Calu3 (cell line): ENCODE measurements at regions not wholly inside any gene's neighbourhood (a gene's known extent, or its start where the extent isn't known, plus 50 kb on each side); places are given as distances from the start of the nearest gene placed in this dataset.

Source experiments
- BruUV-seq: library from RNA; stranded (reverse); fragments of 400-500 nt; replicated peaks from 2 replicates; lab custom pipeline; 2021; lab: Mats Ljungman, UMichigan
- CTCF ChIA-PET: fragments of 300-600 bp; sonication (Branson Sonifier 250); formaldehyde crosslinking; loops from one replicate; lab custom pipeline; 2022; ENCODE audit warnings: antibody characterized with exemption; lab: Charles Lee
- DNase-seq: peaks from one replicate; pipeline ENCODE4 v3.0.0; 2022
- H3K27ac Mint-ChIP-seq: one replicate; pipeline ENCODE4 v1.8.0; 2022; ENCODE audit warnings: mixed read lengths; ENCODE audit not compliant: unreplicated experiment
- H3K27me3 Mint-ChIP-seq: one replicate; pipeline ENCODE4 v1.8.0; 2022; ENCODE audit warnings: mixed read lengths; ENCODE audit not compliant: unreplicated experiment
- H3K36me3 Mint-ChIP-seq: one replicate; pipeline ENCODE4 v1.8.0; 2022; ENCODE audit warnings: mild to moderate bottlenecking, moderate library complexity, mixed read lengths; ENCODE audit not compliant: insufficient read depth, unreplicated experiment
- H3K4me1 Mint-ChIP-seq: one replicate; pipeline ENCODE4 v1.8.0; 2022; ENCODE audit warnings: mild to moderate bottlenecking, low read depth, mixed read lengths; ENCODE audit not compliant: unreplicated experiment
- H3K4me3 Mint-ChIP-seq: one replicate; pipeline ENCODE4 v1.8.0; 2022; ENCODE audit warnings: mild to moderate bottlenecking, low read depth, moderate library complexity, mixed read lengths; ENCODE audit not compliant: unreplicated experiment
- H3K9me3 Mint-ChIP-seq: one replicate; pipeline ENCODE4 v1.8.0; 2022; ENCODE audit warnings: low read depth, mixed read lengths; ENCODE audit not compliant: unreplicated experiment
- intact Hi-C: fragments of 100-400 bp; cut with micrococcal nuclease; formaldehyde crosslinking; loops from one replicate; pipeline ENCODE4 v1.10.0; 2022; ENCODE audit not compliant: unreplicated experiment
- TF ChIP-seq, protein P1 (sequence below): fragments of 200-600 bp; IDR thresholded peaks from one replicate; pipeline ENCODE4 v1.8.0; 2022; ENCODE audit warnings: antibody characterized with exemption; ENCODE audit not compliant: unreplicated experiment

DNA sequence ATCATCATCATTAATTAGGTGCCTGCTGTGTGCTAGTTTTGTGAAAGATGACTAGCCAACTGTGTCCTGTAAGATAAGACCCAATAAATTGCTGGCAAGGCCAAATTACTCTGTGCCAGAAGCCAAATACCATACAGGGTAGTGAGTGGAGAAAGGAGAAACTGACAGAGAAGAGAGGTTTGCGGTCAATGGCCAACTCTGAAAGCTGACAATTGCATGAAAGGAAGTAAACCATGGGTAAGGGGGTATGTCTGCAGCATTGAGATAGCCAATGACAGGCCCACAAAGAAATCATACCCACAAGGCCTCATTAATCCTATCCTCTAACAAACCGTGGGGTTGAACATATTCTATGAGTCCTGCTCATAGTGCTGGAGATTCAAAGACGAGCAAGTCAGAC, 236.6 kb upstream of the CCDC196 start:
- CTCF ChIA-PET = no interaction called here
- no peak overlapping the region for H3K4me3 Mint-ChIP-seq
- intact Hi-C loops = no loop called here
- no peak for DNase-seq
- H3K36me3 Mint-ChIP-seq = no peaks in the 10 kb centered on the region
- H3K27ac Mint-ChIP-seq = no peak overlapping the region
- H3K4me1 Mint-ChIP-seq = no peaks in the 10 kb centered on the region
- peaks cover 74% of the 10 kb centered on the region for H3K27me3 Mint-ChIP-seq
- no TSS peak for BruUV-seq
- no peaks in the 10 kb centered on the region for H3K9me3 Mint-ChIP-seq
- TF ChIP-seq, protein P1, sequence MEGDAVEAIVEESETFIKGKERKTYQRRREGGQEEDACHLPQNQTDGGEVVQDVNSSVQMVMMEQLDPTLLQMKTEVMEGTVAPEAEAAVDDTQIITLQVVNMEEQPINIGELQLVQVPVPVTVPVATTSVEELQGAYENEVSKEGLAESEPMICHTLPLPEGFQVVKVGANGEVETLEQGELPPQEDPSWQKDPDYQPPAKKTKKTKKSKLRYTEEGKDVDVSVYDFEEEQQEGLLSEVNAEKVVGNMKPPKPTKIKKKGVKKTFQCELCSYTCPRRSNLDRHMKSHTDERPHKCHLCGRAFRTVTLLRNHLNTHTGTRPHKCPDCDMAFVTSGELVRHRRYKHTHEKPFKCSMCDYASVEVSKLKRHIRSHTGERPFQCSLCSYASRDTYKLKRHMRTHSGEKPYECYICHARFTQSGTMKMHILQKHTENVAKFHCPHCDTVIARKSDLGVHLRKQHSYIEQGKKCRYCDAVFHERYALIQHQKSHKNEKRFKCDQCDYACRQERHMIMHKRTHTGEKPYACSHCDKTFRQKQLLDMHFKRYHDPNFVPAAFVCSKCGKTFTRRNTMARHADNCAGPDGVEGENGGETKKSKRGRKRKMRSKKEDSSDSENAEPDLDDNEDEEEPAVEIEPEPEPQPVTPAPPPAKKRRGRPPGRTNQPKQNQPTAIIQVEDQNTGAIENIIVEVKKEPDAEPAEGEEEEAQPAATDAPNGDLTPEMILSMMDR = no peak

DNA sequence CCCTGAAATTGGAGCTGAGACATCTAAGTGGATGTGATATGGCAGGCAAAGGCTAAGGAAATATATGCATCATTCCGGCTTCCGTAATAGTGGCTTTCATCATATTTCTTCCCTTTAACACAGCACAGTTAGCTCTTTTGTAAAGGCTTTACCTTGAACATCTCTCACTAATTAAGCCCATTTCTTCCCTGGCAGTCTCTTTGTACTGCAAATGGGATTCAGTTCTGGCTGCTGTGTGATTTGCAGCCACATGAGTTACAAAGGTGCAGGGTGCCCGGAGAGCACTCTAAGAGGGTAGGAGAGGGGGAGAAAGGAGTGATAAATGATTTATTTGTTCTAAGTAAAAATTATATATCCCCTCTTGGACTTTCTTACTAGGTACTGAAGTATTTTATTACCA, 232.1 kb upstream of the CCDC196 start:
- Mint-ChIP-seq H3K9me3 (no peaks in the 10 kb centered on the region), H3K4me3 (no peak overlapping the region), H3K27ac (no peak overlapping the region), H3K4me1 (no peaks in the 10 kb centered on the region), H3K27me3 (peaks cover 37% of the 10 kb centered on the region), H3K36me3 (no peaks in the 10 kb centered on the region)
- BruUV-seq = no TSS peak
- intact Hi-C loops = no loop called here
- no peak for DNase-seq
- TF ChIP-seq, protein P1 = no peak
- CTCF ChIA-PET = interaction anchor here (0.6 kb wide), 1 partner anchor 105 kb away, joined by 5 read pairs; no protein-coding TSS in a partner anchor

DNA sequence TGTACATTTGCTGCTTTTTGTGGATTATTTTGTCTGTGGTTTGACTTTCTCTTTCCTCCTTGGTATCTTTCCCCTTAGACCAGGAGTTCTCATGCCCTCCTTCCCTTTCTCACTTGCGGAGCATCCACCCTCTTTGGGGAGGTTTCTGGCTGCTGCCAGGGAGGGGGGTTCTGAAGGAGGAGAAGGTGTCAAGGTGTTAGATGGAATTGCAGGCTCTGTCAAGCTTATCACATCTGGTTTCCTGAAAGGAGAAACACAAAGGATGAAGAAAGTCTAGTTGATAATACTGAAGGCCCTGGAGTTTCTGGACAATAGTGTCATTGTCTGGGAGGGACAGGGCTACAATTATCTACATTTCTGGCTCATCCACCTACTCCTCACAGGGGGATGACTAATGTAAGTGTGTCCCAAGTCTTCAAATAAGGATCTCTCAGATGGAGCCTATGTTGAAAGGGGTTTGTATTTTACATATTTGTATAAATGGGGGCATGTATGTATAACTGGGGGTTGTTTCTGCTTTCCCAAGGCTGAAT, 217.3 kb upstream of the CCDC196 start:
- CTCF ChIA-PET = no interaction called here
- no peaks in the 10 kb centered on the region for H3K36me3 Mint-ChIP-seq
- DNase-seq = no peak
- H3K27ac Mint-ChIP-seq = no peak overlapping the region
- no peak overlapping the region for H3K4me3 Mint-ChIP-seq
- intact Hi-C loops = no loop called here
- BruUV-seq = no TSS peak
- TF ChIP-seq, protein P1 = no peak
- H3K9me3 Mint-ChIP-seq = no peaks in the 10 kb centered on the region
- H3K27me3 Mint-ChIP-seq = peaks cover 23% of the 10 kb centered on the region
- no peaks in the 10 kb centered on the region for H3K4me1 Mint-ChIP-seq

DNA sequence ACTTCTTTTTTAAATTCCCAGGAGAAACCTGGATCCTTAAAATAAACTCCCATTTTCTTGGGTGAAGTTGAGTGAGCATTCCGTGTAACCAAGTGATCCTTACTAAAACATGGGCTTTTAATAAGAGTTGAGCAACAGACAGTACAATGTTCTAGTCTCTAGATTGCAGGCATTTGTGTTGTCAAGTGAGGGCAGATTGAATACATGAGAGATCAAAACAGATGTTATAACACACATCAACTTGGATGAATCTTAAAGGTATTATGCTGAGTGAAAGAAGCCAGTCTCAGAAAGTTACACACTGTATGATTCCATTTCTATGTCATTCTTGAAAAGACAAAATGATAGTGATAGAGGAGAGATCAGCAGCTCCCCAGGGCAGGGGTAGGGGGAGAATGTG, 213.9 kb upstream of the CCDC196 start:
- Mint-ChIP-seq H3K27ac (no peak overlapping the region), H3K27me3 (peaks cover 45% of the 10 kb centered on the region), H3K4me1 (no peaks in the 10 kb centered on the region), H3K36me3 (no peaks in the 10 kb centered on the region), H3K4me3 (no peak overlapping the region), H3K9me3 (no peaks in the 10 kb centered on the region)
- intact Hi-C loops = no loop called here
- CTCF ChIA-PET = no interaction called here
- DNase-seq = no peak
- BruUV-seq = no TSS peak
- TF ChIP-seq, protein P1 = no peak
